SW 1271 (cell line): ENCODE measurements at regions not wholly inside any gene's neighbourhood (a gene's known extent, or its start where the extent isn't known, plus 50 kb on each side); places are given as distances from the start of the nearest gene placed in this dataset.
A peak's percentile ranks its signal among the peaks of the same experiment; 100 is the strongest.

Experiments used
- DNase-seq, 2 experiments: peaks; one replicate each; lab custom pipeline; 2025; lab: John Stamatoyannopoulos, UW

- no peak for DNase-seq
Measured at GRCh38 chr10:31145986-31146385, 114.3 kb upstream of the ZNF438 start.

GRCh38 chr10:31146491-31147209 lies 115.0 kb upstream of the ZNF438 start:
- DNase-seq, result peak in 1 of 2 experiments; percentile 18

GRCh38 chr10:31147210-31147608 lies 115.5 kb upstream of the ZNF438 start:
- DNase-seq, result no peak

GRCh38 chr10:31148951-31149350 lies 117.3 kb upstream of the ZNF438 start:
- DNase-seq, result no peak

GRCh38 chr10:31149835-31150512 lies 118.3 kb upstream of the ZNF438 start:
- no peak for DNase-seq

GRCh38 chr10:31151301-31151700 lies 119.6 kb upstream of the ZNF438 start:
- DNase-seq, result no peak

GRCh38 chr10:31152421-31153135 lies 120.9 kb upstream of the ZNF438 start:
- DNase-seq, result no peak

- no peak for DNase-seq
Measured at GRCh38 chr10:31153161-31153560, 121.5 kb upstream of the ZNF438 start.

GRCh38 chr10:31153692-31154091 lies 122.0 kb upstream of the ZNF438 start:
- DNase-seq, result no peak

- no peak for DNase-seq
Measured at GRCh38 chr10:31154996-31155395, 123.3 kb upstream of the ZNF438 start.

GRCh38 chr10:31157123-31158010 lies 125.7 kb upstream of the ZNF438 start:
- no peak for DNase-seq

GRCh38 chr10:31158011-31158658 lies 126.5 kb upstream of the ZNF438 start:
- no peak for DNase-seq

GRCh38 chr10:31166606-31167005 lies 134.9 kb upstream of the ZNF438 start:
- DNase-seq, result no peak

- DNase-seq, result no peak
Measured at GRCh38 chr10:31170636-31171035, 139.0 kb upstream of the ZNF438 start.

GRCh38 chr10:31171402-31172083 lies 139.9 kb upstream of the ZNF438 start:
- DNase-seq, result no peak

- DNase-seq, result no peak
Measured at GRCh38 chr10:31172925-31173324, 141.3 kb upstream of the ZNF438 start.

GRCh38 chr10:31173752-31174151 lies 142.1 kb upstream of the ZNF438 start:
- no peak for DNase-seq

GRCh38 chr10:31179091-31179680 lies 139.8 kb upstream of the ZEB1 start:
- DNase-seq, result no peak

- no peak for DNase-seq
Measured at GRCh38 chr10:31186225-31187000, 132.6 kb upstream of the ZEB1 start.

GRCh38 chr10:31187182-31187581 lies 131.8 kb upstream of the ZEB1 start:
- no peak for DNase-seq
